Omental fat pad (tissue), 3 donors: ENCODE measurements at regions not wholly inside any gene's neighbourhood (a gene's known extent, or its start where the extent isn't known, plus 50 kb on each side); places are given as distances from the start of the nearest gene placed in this dataset.

Source experiments
- ATAC-seq: fragments of 150-250 bp; one replicate; pipeline ENCODE4 v1.9.1; 2016; ENCODE audit warnings: mild to moderate bottlenecking, moderate library complexity; ENCODE audit not compliant: low FRiP score
- DNase-seq: peaks from one replicate; pipeline ENCODE4 v3.0.0-alpha.2; 2019; ENCODE audit warnings: low spot score
- CTCF ChIP-seq, 3 donors: fragments of 450-650 bp; IDR thresholded peaks; one replicate each; pipeline ENCODE4 v1.5.1; 2016 to 2017; ENCODE audit warnings: antibody characterized with exemption in 3 of 3, mild to moderate bottlenecking in 3 of 3, moderate library complexity in 2 of 3

GRCh38 chrX:134115270-134115669 lies 121.7 kb upstream of the CCDC160 start:
- DNase-seq (no peak), ATAC-seq (no peak)
- no peak for TF ChIP-seq CTCF (IDR thresholded peaks at IDR 0.05)

GRCh38 chrX:134137341-134137740 lies 99.6 kb upstream of the CCDC160 start:
- ATAC-seq (no peak), DNase-seq (no peak)

GRCh38 chrX:134139090-134139489 lies 97.9 kb upstream of the CCDC160 start:
- no peak for TF ChIP-seq CTCF (IDR thresholded peaks at IDR 0.05)
- DNase-seq: no peak
- no peak for ATAC-seq

More at GRCh38 chrX:134137341-134137740, 99.6 kb upstream of the CCDC160 start:
- TF ChIP-seq CTCF (IDR thresholded peaks at IDR 0.05): no peak

- no peak for DNase-seq
Measured at GRCh38 chrX:134144231-134144630, 92.8 kb upstream of the CCDC160 start.

GRCh38 chrX:134146493-134146892 lies 90.5 kb upstream of the CCDC160 start:
- no peak for TF ChIP-seq CTCF (IDR thresholded peaks at IDR 0.05)
- ATAC-seq: no peak

More at GRCh38 chrX:134144231-134144630, 92.8 kb upstream of the CCDC160 start:
- TF ChIP-seq CTCF (IDR thresholded peaks at IDR 0.05): no peak
- no peak for ATAC-seq

GRCh38 chrX:134148172-134148692 lies 88.8 kb upstream of the CCDC160 start:
- no peak for ATAC-seq
- no peak for DNase-seq
- no peak for TF ChIP-seq CTCF (IDR thresholded peaks at IDR 0.05)

More at GRCh38 chrX:134146493-134146892, 90.5 kb upstream of the CCDC160 start:
- no peak for DNase-seq

GRCh38 chrX:134158821-134159512 lies 78.0 kb upstream of the CCDC160 start:
- DNase-seq (no peak), ATAC-seq (no peak)
- TF ChIP-seq CTCF (IDR thresholded peaks at IDR 0.05): no peak
